ENCODE measurements at regions not wholly inside any gene's neighbourhood (a gene's known extent, or its start where the extent isn't known, plus 50 kb on each side); places are given as distances from the start of the nearest gene placed in this dataset.

DNA sequence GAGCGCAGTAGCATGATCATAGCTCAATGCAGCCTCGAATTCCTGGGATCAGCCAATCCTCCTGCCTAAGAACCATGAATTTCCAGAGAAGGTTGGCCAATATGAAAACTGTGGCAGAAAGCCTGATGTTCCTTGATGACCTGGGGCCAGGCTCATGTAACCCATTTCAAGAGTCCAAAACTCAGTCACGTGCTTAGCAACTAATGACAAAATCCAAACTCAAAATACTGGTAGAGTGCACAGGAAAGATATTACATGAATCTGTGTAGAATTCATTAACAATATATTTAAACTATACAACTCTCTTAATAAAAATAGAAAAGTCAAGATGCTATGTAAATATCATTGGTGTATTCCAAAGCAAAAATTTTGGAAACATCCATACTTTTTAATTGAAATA is 265.7 kb upstream of the NDST3 start:
- Histone ChIP-seq H3K9me3 (no peaks in the 10 kb centered on the region), H3K4me3 (no peak overlapping the region), H3K4me1 (no peaks in the 10 kb centered on the region), H3K27ac (no peak overlapping the region), H3K36me3 (no peaks in the 10 kb centered on the region), H3K27me3 (no peaks in the 10 kb centered on the region)
- TF ChIP-seq POLR2A (IDR thresholded peaks at IDR 0.05) (no peak), EP300 (IDR thresholded peaks at IDR 0.05) (no peak), POLR2AphosphoS5 (IDR thresholded peaks at IDR 0.05) (no peak)
- TF ChIP-seq, protein P1, sequence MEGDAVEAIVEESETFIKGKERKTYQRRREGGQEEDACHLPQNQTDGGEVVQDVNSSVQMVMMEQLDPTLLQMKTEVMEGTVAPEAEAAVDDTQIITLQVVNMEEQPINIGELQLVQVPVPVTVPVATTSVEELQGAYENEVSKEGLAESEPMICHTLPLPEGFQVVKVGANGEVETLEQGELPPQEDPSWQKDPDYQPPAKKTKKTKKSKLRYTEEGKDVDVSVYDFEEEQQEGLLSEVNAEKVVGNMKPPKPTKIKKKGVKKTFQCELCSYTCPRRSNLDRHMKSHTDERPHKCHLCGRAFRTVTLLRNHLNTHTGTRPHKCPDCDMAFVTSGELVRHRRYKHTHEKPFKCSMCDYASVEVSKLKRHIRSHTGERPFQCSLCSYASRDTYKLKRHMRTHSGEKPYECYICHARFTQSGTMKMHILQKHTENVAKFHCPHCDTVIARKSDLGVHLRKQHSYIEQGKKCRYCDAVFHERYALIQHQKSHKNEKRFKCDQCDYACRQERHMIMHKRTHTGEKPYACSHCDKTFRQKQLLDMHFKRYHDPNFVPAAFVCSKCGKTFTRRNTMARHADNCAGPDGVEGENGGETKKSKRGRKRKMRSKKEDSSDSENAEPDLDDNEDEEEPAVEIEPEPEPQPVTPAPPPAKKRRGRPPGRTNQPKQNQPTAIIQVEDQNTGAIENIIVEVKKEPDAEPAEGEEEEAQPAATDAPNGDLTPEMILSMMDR (IDR thresholded peaks at IDR 0.05): no peak
- no peak for ATAC-seq (ENCODE audit: low FRiP score in 2 of 2)
- no peak for DNase-seq
- 61 to 85% methylated on average over 3 of the region's 3 CpGs for WGBS, 2 donors

DNA sequence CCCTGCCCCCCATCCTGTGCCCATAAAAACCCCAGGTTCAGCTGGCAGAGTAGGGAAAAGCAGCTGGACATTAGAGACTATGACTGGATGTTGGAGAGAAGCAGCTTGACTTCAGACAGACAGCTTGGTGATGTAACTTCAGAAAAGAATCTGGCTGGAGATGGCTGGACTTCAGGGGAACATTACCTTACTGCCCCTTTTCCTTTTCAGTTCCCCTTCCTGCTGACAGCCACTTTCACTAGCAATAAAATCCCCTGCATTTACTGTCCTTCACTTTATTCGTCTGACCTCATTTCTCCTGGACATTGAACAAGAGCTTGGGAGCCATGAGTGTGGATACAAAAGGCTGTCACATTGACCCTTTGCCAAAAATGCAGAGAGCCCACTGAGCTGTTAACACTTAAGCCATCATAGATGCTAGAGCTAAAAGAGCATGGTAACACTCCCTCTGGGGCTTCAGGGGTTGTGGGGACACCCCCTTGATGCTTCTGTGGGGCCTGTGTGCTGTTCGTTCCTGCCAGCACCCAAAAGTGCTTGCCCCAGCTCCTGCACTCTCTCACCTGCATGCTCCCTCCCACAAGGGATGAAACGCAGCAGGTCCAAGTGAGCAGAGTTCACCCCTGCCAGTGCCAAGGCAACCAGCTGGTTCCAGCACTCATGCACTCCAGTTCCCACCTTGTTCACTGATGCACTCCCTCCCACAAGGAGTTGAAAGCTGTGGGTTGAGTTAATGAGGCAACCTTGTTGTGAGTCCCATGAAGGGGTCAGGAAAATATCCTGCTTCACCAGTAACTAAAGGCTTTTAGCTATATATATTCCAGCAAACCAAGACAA is 263.8 kb upstream of the NDST3 start:
- H3K27ac ChIP-seq: no peak overlapping the region
- no peaks in the 10 kb centered on the region for H3K27me3 ChIP-seq
- TF ChIP-seq, protein P1 (IDR thresholded peaks at IDR 0.05): no peak
- TF ChIP-seq POLR2A (IDR thresholded peaks at IDR 0.05) (no peak), EP300 (IDR thresholded peaks at IDR 0.05) (no peak), POLR2AphosphoS5 (IDR thresholded peaks at IDR 0.05) (no peak)
- no peaks in the 10 kb centered on the region for H3K36me3 ChIP-seq
- no peak overlapping the region for H3K4me3 ChIP-seq
- no peaks in the 10 kb centered on the region for H3K4me1 ChIP-seq
- DNase-seq (no peak), ATAC-seq (ENCODE audit: low FRiP score in 2 of 2) (no peak)
- H3K9me3 ChIP-seq: no peaks in the 10 kb centered on the region
- whole genome bisulfite sequencing, 2 donors: 62 to 67% methylated on average over 1 to 3 of the region's 3 CpGs

DNA sequence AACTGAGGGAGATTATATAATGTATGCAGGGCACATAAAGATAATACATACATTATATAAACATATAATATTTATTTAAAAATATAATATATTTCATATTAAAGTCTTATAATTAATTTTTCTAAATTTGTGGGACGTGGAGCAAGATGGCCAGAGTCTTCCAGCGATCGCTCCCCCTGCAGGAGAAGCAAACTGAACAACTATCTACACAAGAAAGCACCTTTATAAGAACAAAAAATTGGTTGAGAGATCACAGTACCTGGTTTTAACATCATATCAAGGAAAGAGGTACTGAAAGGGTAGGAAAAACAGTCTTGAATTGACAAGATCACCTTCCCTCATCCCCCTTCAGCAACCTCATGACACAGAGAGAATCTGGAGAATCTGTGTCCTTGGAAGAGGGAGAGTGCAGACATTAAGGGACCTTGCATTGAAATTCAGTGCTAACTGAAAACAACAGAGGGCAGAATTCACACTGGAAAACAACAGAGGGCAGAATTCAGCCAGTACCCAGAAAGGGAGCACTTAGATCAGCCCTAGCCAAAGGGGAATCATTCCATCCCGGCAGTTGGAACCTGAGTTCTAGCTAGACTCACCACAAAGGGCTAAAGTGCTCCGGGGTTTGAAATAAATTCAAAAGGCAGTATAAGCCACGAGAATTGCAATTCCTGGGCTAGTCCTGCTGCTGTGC is 262.5 kb upstream of the NDST3 start:
- no peak for ATAC-seq (ENCODE audit: low FRiP score in 2 of 2)
- TF ChIP-seq, protein P1 (IDR thresholded peaks at IDR 0.05): no peak
- TF ChIP-seq POLR2AphosphoS5 (IDR thresholded peaks at IDR 0.05): no peak
- no peak for TF ChIP-seq POLR2A (IDR thresholded peaks at IDR 0.05)
- no peak for TF ChIP-seq EP300 (IDR thresholded peaks at IDR 0.05)
- Histone ChIP-seq H3K4me3 (no peak overlapping the region), H3K27ac (no peak overlapping the region), H3K27me3 (no peaks in the 10 kb centered on the region), H3K36me3 (no peaks in the 10 kb centered on the region), H3K9me3 (no peaks in the 10 kb centered on the region), H3K4me1 (no peaks in the 10 kb centered on the region)
- DNase-seq: no peak
- 65 to 92% methylated on average over 5 to 6 of the region's 6 CpGs for WGBS, 2 donors

DNA sequence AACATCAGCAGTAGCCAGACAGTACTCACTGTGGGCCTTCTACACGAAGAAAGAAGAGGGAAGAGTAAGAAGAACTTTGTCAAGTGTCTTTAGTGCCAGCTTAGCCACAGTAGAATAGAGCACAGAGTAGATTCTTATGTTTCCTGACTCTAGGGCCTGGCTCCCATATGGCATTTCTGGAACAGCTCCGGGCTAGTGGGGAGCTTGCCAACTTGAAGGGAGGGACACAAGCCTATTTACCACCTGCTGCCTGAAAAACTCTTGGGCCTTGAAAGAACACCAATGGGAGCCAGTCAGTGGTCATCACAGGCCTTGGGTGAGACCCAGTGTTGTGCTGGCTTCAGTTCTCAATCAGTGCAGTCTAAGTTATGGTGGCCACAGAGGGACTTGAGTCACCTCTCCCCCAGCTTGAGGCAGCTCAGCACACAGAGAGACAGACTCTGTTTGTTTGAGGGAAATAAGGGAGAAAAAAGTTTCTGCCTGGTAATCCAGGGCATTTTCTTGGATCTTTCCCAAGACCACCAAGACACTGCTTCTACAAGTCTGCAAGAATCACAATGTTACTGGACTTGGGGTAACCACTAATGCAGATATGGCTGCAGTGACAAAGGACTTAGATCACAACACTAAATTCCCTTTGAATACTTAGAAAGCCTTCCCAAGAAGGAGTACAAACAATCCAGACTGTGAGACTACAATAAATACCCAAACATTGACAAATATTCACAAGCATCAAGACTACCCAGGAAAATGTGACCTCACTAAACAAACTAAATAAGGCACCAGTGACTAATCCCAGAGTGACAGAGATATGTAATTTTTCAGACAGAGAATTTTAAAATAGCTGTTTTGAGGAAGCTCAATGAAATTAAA is 261.0 kb upstream of the NDST3 start:
- DNase-seq (no peak), ATAC-seq (ENCODE audit: low FRiP score in 2 of 2) (no peak)
- H3K36me3 ChIP-seq: no peaks in the 10 kb centered on the region
- TF ChIP-seq POLR2AphosphoS5 (IDR thresholded peaks at IDR 0.05) (no peak), EP300 (IDR thresholded peaks at IDR 0.05) (no peak), POLR2A (IDR thresholded peaks at IDR 0.05) (no peak)
- TF ChIP-seq, protein P1 (IDR thresholded peaks at IDR 0.05): no peak
- no peak overlapping the region for H3K27ac ChIP-seq
- whole genome bisulfite sequencing, 2 donors: 68 to 83% methylated on average over 2 of the region's 2 CpGs
- H3K4me1 ChIP-seq: no peaks in the 10 kb centered on the region
- H3K4me3 ChIP-seq: no peak overlapping the region
- H3K9me3 ChIP-seq: no peaks in the 10 kb centered on the region
- H3K27me3 ChIP-seq: no peaks in the 10 kb centered on the region
